Left ventricle myocardium inferior (tissue), 1 donor: ENCODE measurements at regions not wholly inside any gene's neighbourhood (a gene's known extent, or its start where the extent isn't known, plus 50 kb on each side); places are given as distances from the start of the nearest gene placed in this dataset.

Experiments used
- DNase-seq: peaks from one replicate; pipeline ENCODE4 v3.0.0-alpha.2; 2020
- H3K27ac ChIP-seq: fragments of 200-600 bp; replicated peaks from 2 replicates; pipeline ENCODE4 v1.8.0; 2021
- H3K27me3 ChIP-seq: fragments of 200-600 bp; 2 replicates; pipeline ENCODE4 v1.8.0; 2021; ENCODE audit warnings: low read depth
- H3K36me3 ChIP-seq: fragments of 200-600 bp; 2 replicates; pipeline ENCODE4 v1.8.0; 2021
- H3K4me1 ChIP-seq: fragments of 200-600 bp; 2 replicates; pipeline ENCODE4 v1.8.0; 2021
- H3K4me3 ChIP-seq: fragments of 200-600 bp; 2 replicates; pipeline ENCODE4 v1.8.0; 2021; ENCODE audit warnings: mild to moderate bottlenecking, moderate library complexity
- H3K9me3 ChIP-seq: fragments of 200-600 bp; replicated peaks from 2 replicates; pipeline ENCODE4 v1.8.0; 2021
- CTCF ChIP-seq: fragments of 200-600 bp; IDR thresholded peaks from 2 replicates; pipeline ENCODE4 v1.8.0; 2021; ENCODE audit warnings: antibody characterized with exemption, mild to moderate bottlenecking, borderline replicate concordance
- intact Hi-C: fragments of 100-400 bp; cut with micrococcal nuclease; formaldehyde crosslinking; loops from one replicate; pipeline ENCODE4 v1.11.0; 2022
- donor health status: DM: no; HTN: yes; CAD: no; lungs with severe emphysema.

DNA sequence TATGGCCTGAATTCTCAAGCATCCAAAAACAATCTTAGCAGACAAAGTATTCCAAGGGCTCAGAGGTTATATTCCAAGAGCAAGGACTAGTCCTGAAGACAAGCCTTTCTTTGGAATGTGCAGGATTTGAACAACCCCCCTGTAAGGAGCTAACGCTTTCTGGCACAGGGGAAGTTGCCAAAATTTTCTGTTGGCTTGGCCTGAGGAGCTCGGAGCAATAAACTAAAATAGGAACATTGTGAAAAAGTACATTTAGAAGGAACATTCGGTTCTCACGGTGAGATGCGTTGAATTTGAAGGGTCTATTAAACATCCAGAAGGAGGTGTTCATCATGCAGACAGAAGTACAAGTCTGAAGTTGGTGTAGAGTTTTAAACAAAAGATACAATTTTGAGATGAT lies 1030.5 kb upstream of the CELF2 start:
- H3K36me3 ChIP-seq, result no peaks in the 10 kb centered on the region
- peaks cover 13% of the 10 kb centered on the region for H3K9me3 ChIP-seq
- DNase-seq, result no peak
- H3K27me3 ChIP-seq, result no peaks in the 10 kb centered on the region
- TF ChIP-seq CTCF, result no peak
- intact Hi-C loops, result no loop called here
- no peaks in the 10 kb centered on the region for H3K4me1 ChIP-seq
- H3K27ac ChIP-seq, result no peak overlapping the region
- no peak overlapping the region for H3K4me3 ChIP-seq

DNA sequence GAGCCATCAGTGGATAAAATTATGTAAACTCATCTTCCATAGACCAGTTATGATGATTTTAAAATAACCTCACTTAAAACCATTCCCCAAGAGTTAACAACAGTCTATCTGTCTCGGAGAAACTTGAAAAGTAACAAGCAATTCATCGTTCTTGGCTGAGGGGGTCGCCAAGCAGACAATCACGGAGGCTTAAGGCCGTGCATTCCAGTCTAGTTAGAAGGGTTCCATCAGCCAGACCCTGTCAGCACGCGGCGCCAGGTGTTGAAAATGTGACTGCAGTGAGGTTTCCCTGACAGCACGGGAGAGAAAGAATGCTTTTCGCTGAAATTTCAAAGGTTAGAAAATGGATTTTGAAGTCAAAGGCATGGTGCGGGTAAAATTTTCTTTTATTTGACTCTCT lies 1025.0 kb upstream of the CELF2 start:
- Histone ChIP-seq H3K9me3 (no peaks in the 10 kb centered on the region), H3K4me3 (no peak overlapping the region), H3K27me3 (no peaks in the 10 kb centered on the region), H3K27ac (no peak overlapping the region), H3K36me3 (no peaks in the 10 kb centered on the region), H3K4me1 (no peaks in the 10 kb centered on the region)
- DNase-seq, result no peak
- intact Hi-C loops, result no loop called here
- no peak for TF ChIP-seq CTCF

- Histone ChIP-seq H3K9me3 (no peaks in the 10 kb centered on the region), H3K4me1 (no peaks in the 10 kb centered on the region), H3K27ac (no peak overlapping the region), H3K27me3 (no peaks in the 10 kb centered on the region), H3K36me3 (no peaks in the 10 kb centered on the region), H3K4me3 (no peak overlapping the region)
- no peak for DNase-seq
- intact Hi-C loops, result no loop called here
- no peak for TF ChIP-seq CTCF
Observed at GRCh38 chr10:9994131-9994530, 1023.5 kb upstream of the CELF2 start.

GRCh38 chr10:9999627-10000026 lies 1018.0 kb upstream of the CELF2 start:
- no peak for DNase-seq
- Histone ChIP-seq H3K9me3 (no peaks in the 10 kb centered on the region), H3K36me3 (no peaks in the 10 kb centered on the region), H3K4me3 (no peak overlapping the region), H3K27me3 (no peaks in the 10 kb centered on the region), H3K4me1 (no peaks in the 10 kb centered on the region), H3K27ac (no peak overlapping the region)
- TF ChIP-seq CTCF, result no peak
- intact Hi-C loops, result no loop called here

GRCh38 chr10:10007957-10008356 lies 1009.7 kb upstream of the CELF2 start:
- peaks cover 4% of the 10 kb centered on the region for H3K27me3 ChIP-seq
- H3K4me1 ChIP-seq, result no peaks in the 10 kb centered on the region
- no peak for DNase-seq
- TF ChIP-seq CTCF, result no peak
- no peaks in the 10 kb centered on the region for H3K9me3 ChIP-seq
- H3K27ac ChIP-seq, result no peak overlapping the region
- intact Hi-C loops, result no loop called here
- H3K4me3 ChIP-seq, result no peak overlapping the region
- H3K36me3 ChIP-seq, result no peaks in the 10 kb centered on the region

- Histone ChIP-seq H3K4me3 (no peak overlapping the region), H3K9me3 (no peaks in the 10 kb centered on the region), H3K36me3 (no peaks in the 10 kb centered on the region), H3K27me3 (peaks cover 4% of the 10 kb centered on the region), H3K27ac (no peak overlapping the region), H3K4me1 (no peaks in the 10 kb centered on the region)
- DNase-seq, result no peak
- intact Hi-C loops, result no loop called here
- TF ChIP-seq CTCF, result no peak
Observed at GRCh38 chr10:10010397-10010796, 1007.3 kb upstream of the CELF2 start.
